Endodermal cell (in vitro differentiated cells): ENCODE measurements at regions not wholly inside any gene's neighbourhood (a gene's known extent, or its start where the extent isn't known, plus 50 kb on each side); places are given as distances from the start of the nearest gene placed in this dataset.
"Not testable (repeated sequence)": the region's sequence is repeated elsewhere in the genome, so short reads cannot be mapped to it uniquely, and the experiment has no call there.

Source experiments
- DNase-seq: peaks from one replicate; pipeline ENCODE4 v3.0.0-alpha.2; 2017
- H3K27ac ChIP-seq: 2 replicates; pipeline ENCODE4 v1.5.1; 2013; ENCODE audit warnings: mild to moderate bottlenecking, low read depth, low read length, moderate library complexity
- H3K27me3 ChIP-seq: 2 replicates; pipeline ENCODE4 v1.6.1; 2013; ENCODE audit warnings: mild to moderate bottlenecking, low read length, moderate library complexity; ENCODE audit not compliant: insufficient read depth, control insufficient read depth, poor library complexity, severe bottlenecking
- H3K36me3 ChIP-seq: 2 replicates; pipeline ENCODE4 v1.7.0; 2013; ENCODE audit warnings: mild to moderate bottlenecking, low read length, moderate library complexity; ENCODE audit not compliant: control insufficient read depth, insufficient read depth
- H3K4me1 ChIP-seq: one replicate; pipeline ENCODE4 v1.7.0; 2013; ENCODE audit warnings: low read length; ENCODE audit not compliant: control insufficient read depth, insufficient read depth
- H3K4me3 ChIP-seq: 2 replicates; pipeline ENCODE4 v1.5.1; 2013; ENCODE audit warnings: mild to moderate bottlenecking, low read length, moderate library complexity
- H3K9ac ChIP-seq: 2 replicates; pipeline ENCODE4 v1.6.1; 2013; ENCODE audit warnings: mild to moderate bottlenecking, low read length, moderate library complexity; ENCODE audit not compliant: poor library complexity, severe bottlenecking; ENCODE audit errors: extremely low read depth
- H3K9me3 ChIP-seq: 2 replicates; pipeline ENCODE4 v1.6.1; 2013; ENCODE audit warnings: mild to moderate bottlenecking, low read length, moderate library complexity; ENCODE audit not compliant: control insufficient read depth
- H3K27ac Mint-ChIP-seq: 2 replicates; pipeline ENCODE4 v1.8.0; 2020; ENCODE audit warnings: mixed read lengths
- H3K27me3 Mint-ChIP-seq: 2 replicates; pipeline ENCODE4 v1.8.0; 2021; ENCODE audit warnings: mild to moderate bottlenecking, mixed read lengths; ENCODE audit not compliant: insufficient read depth
- H3K36me3 Mint-ChIP-seq: 2 replicates; pipeline ENCODE4 v1.8.0; 2020; ENCODE audit warnings: low read depth, mixed read lengths
- H3K4me1 Mint-ChIP-seq: 2 replicates; pipeline ENCODE4 v1.8.0; 2020; ENCODE audit warnings: mixed read lengths
- H3K4me3 Mint-ChIP-seq: 2 replicates; pipeline ENCODE4 v1.8.0; 2020; ENCODE audit warnings: mild to moderate bottlenecking, moderate library complexity, mixed read lengths
- H3K9me3 Mint-ChIP-seq: 2 replicates; pipeline ENCODE4 v1.8.0; 2020; ENCODE audit warnings: mild to moderate bottlenecking, mixed read lengths
- CTCF ChIP-seq: fragments of 200-600 bp; sonication (generic); conservative IDR thresholded peaks from 2 replicates; pipeline ENCODE4 v1.5.0; 2021; ENCODE audit warnings: antibody characterized with exemption, mild to moderate bottlenecking
- WGBS, 2 experiments: methylation state at CpG; one replicate each; pipeline versions ENCODE4 v1.1.5 to v1.1.7; 2013; ENCODE audit warnings: missing lambda C conversion rate in 2 of 2, mixed read lengths in 1 of 2; ENCODE audit not compliant: insufficient coverage in 1 of 2, insufficient read length in 1 of 2; 5-methylcytosine and 5-hydroxymethylcytosine counted together

GRCh38 chr7:142450206-142450605 lies 192.3 kb upstream of the PRSS58 start:
- Mint-ChIP-seq H3K4me3 (no peak overlapping the region), H3K4me1 (peaks cover 2% of the 10 kb centered on the region), H3K27ac (no peak overlapping the region), H3K9me3 (no peaks in the 10 kb centered on the region), H3K27me3 (peaks cover 5% of the 10 kb centered on the region), H3K36me3 (no peaks in the 10 kb centered on the region)
- Histone ChIP-seq H3K27me3 (no peaks in the 10 kb centered on the region), H3K9ac (no peak overlapping the region), H3K4me1 (no peaks in the 10 kb centered on the region), H3K9me3 (no peaks in the 10 kb centered on the region), H3K27ac (no peak overlapping the region), H3K36me3 (no peaks in the 10 kb centered on the region), H3K4me3 (no peak overlapping the region)
- no peak for TF ChIP-seq CTCF
- DNase-seq = no peak
- WGBS, 2 experiments = 84 to 87% methylated on average over 6 to 8 of the region's 8 CpGs

GRCh38 chr7:142448857-142449256 lies 191.0 kb upstream of the PRSS58 start:
- not testable (repeated sequence) for H3K4me3 Mint-ChIP-seq, H3K27me3 Mint-ChIP-seq

GRCh38 chr7:142447762-142448161 lies 189.9 kb upstream of the PRSS58 start:
- no peak overlapping the region for H3K4me3 Mint-ChIP-seq
- no peak overlapping the region for H3K27ac Mint-ChIP-seq
- TF ChIP-seq CTCF = no peak
- peaks cover 5% of the 10 kb centered on the region for H3K27me3 Mint-ChIP-seq
- H3K9me3 Mint-ChIP-seq = no peaks in the 10 kb centered on the region
- Histone ChIP-seq H3K4me1 (no peaks in the 10 kb centered on the region), H3K27ac (no peak overlapping the region), H3K9me3 (no peaks in the 10 kb centered on the region), H3K27me3 (no peaks in the 10 kb centered on the region), H3K4me3 (no peak overlapping the region), H3K36me3 (no peaks in the 10 kb centered on the region), H3K9ac (no peak overlapping the region)
- WGBS, 2 experiments = 75 to 85% methylated on average over 2 of the region's 2 CpGs
- peaks cover 6% of the 10 kb centered on the region for H3K4me1 Mint-ChIP-seq
- no peaks in the 10 kb centered on the region for H3K36me3 Mint-ChIP-seq
- no peak for DNase-seq

More at GRCh38 chr7:142448857-142449256, 191.0 kb upstream of the PRSS58 start:
- H3K9me3 Mint-ChIP-seq, H3K4me1 Mint-ChIP-seq, H3K27ac Mint-ChIP-seq, H3K4me3 ChIP-seq, DNase-seq, H3K36me3 Mint-ChIP-seq, H3K27me3 ChIP-seq, H3K4me1 ChIP-seq, H3K9ac ChIP-seq, H3K9me3 ChIP-seq, H3K27ac ChIP-seq, H3K36me3 ChIP-seq: not testable (repeated sequence)
- 94 to 100% methylated on average over 2 to 8 of the region's 8 CpGs for WGBS, 2 experiments

GRCh38 chr7:142445019-142445686 lies 187.3 kb upstream of the PRSS58 start:
- H3K9ac ChIP-seq = no peak overlapping the region
- H3K27ac Mint-ChIP-seq = no peak overlapping the region
- no peak overlapping the region for H3K4me3 Mint-ChIP-seq
- no peaks in the 10 kb centered on the region for H3K4me1 ChIP-seq
- no peaks in the 10 kb centered on the region for H3K9me3 Mint-ChIP-seq
- DNase-seq = peak; percentile 88
- peaks cover 5% of the 10 kb centered on the region for H3K27me3 Mint-ChIP-seq
- no peak overlapping the region for H3K4me3 ChIP-seq
- WGBS, 2 experiments = 66 to 83% methylated on average over 3 to 7 of the region's 7 CpGs
- no peaks in the 10 kb centered on the region for H3K9me3 ChIP-seq
- H3K36me3 Mint-ChIP-seq = no peaks in the 10 kb centered on the region
- peak; percentile 85 for TF ChIP-seq CTCF
- H3K27ac ChIP-seq = no peak overlapping the region
- H3K27me3 ChIP-seq = no peaks in the 10 kb centered on the region
- H3K36me3 ChIP-seq = no peaks in the 10 kb centered on the region
- peaks cover 9% of the 10 kb centered on the region for H3K4me1 Mint-ChIP-seq
